HG03571 (cell line): ENCODE measurements at regions not wholly inside any gene's neighbourhood (a gene's known extent, or its start where the extent isn't known, plus 50 kb on each side); places are given as distances from the start of the nearest gene placed in this dataset.

ENCODE experiments used
- ATAC-seq: cut with Tn5 transposase; IDR thresholded peaks from one replicate; pipeline ENCODE4 v1.9.1; 2021; ENCODE audit not compliant: unreplicated experiment

DNA sequence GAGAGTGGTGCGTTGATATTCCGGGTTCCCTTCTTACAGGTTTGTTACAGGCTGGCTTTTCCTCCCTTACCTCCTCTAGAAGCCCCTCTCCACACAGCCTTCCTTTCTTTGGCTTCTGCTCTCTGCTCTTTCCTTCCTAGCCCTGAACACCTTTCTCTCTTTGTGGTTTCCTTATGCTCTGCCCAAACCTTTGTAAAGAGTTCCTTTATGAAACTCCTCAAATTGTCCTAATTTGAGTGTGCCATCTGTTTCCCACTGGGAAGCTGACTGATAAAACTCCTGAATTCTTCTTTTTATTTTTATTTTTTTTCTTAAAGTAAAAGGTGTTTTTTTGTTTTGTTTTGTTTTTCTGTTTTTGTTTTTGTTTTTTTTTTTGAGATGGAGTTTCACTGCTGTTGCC lies 60.1 kb upstream of the OTX2 start:
- ATAC-seq: no peak

DNA sequence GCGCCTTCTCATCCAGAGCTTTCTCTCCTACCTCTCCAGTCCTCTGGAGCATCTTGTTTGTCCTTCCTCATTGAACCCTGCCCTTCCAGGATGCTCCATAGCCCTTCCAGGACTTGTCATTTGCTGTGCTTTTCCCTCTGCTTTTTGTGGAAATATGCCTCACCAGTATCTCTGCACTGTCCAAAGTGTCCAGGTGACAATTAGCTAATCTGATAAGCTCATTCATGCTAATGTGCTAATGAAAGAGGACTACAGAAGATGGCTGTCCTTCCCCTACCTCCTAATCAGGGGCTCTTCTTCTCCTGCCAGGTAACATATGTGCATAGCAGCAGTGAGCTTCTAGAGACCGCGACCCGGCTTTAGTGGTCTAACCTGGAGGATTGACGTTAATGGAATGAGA lies 58.4 kb upstream of the OTX2 start:
- ATAC-seq: no peak

DNA sequence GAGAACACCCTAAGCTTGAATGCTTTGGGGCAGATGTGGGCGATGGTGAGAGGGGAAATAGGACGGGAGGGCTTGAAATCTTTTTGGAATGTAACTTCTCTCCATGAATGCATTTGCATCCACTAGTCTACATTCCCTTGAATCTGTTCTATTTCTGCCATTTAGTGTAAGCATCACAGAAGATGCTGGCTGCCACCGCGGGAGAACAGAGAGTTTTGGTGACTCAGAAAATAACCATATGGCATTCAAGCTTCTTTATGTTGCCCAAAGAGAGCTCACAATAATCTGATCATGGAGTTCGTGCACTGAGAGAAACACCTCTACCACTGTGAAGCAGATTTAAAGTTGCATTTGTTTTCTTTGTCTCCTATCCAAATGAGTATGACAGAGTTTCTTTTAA lies 52.6 kb upstream of the OTX2 start:
- no peak for ATAC-seq

DNA sequence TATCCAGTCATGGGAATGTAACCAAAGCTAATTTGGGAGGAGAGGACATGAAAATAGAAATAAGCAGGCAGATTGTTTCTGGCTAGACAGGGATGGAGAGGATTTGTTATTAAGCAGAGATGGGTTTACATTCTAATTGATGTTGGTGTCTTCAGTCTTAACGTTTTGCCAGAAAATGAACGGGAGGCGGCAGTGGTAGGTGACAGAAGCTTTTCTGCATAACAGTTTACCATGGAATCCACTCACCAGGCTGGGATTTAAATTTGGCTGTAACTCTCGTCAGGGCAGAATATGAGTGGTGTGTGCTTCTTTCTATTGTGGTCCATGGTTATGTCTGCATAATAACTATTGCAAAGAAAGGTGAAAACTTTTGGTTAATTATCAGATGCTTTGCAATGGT lies 50.2 kb upstream of the OTX2 start:
- ATAC-seq: no peak
